ENCODE measurements at regions not wholly inside any gene's neighbourhood (a gene's known extent, or its start where the extent isn't known, plus 50 kb on each side); places are given as distances from the start of the nearest gene placed in this dataset.

DNA sequence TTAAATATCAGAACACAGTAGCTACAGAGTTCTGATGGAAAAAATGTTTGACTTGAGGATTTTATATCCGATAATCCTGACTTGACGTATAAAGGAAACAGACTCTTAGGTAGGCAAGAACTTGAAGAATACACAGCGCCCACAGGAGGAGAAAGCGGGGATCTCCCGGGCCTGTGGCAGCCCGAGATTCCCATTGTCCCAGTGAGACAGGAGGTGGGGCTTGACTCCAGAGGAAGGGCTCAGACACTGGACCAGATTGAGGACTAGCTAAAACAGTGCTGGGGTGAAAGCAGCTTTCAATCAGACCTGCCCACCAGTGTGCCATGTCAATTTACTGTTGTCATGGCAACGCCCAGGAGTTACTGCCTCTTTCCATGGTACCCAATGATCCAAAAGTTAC, 51.1 kb upstream of the C14orf180 start:
- no peak for DNase-seq (ENCODE audit: extremely low spot score)
- TF ChIP-seq CTCF (IDR thresholded peaks at IDR 0.05; ENCODE audit: control extremely low read depth, extremely low read depth, low read depth, missing control alignments) = no peak
- CTCF ChIA-PET = no interaction called here
- POLR2A ChIA-PET = no interaction called here
